IMR-90 (cell line): ENCODE measurements at regions not wholly inside any gene's neighbourhood (a gene's known extent, or its start where the extent isn't known, plus 50 kb on each side); places are given as distances from the start of the nearest gene placed in this dataset.

Experiments used
- ATAC-seq: fragments of 200-7000 bp; cut with Tn5 transposase; 2 replicates; pipeline ENCODE4 v1.9.1; 2020; ENCODE audit warnings: low read depth, mild to moderate bottlenecking, moderate library complexity
- BruUV-seq: library from RNA; stranded (reverse); fragments of 400-500 nt; replicated peaks from 2 replicates; lab custom pipeline; 2021; lab: Mats Ljungman, UMichigan
- CTCF ChIA-PET: fragments of 300-600 bp; formaldehyde crosslinking; extraction: SDS; loops from one replicate; lab custom pipeline; 2021; ENCODE audit warnings: antibody characterized with exemption; lab: Yijun Ruan, JAX
- POLR2A ChIA-PET: fragments of 300-600 bp; sonication (Branson Sonifier 250); formaldehyde crosslinking; loops from one replicate; lab custom pipeline; 2022; ENCODE audit warnings: antibody characterized with exemption; ENCODE audit not compliant: unreplicated experiment; lab: Charles Lee
- DNase-seq: peaks from one replicate; pipeline ENCODE4 v3.0.0; 2013
- H2AFZ ChIP-seq: replicated peaks from 2 replicates; pipeline ENCODE3; 2013; ENCODE audit warnings: low read length, mild to moderate bottlenecking; ENCODE audit not compliant: poor library complexity
- H2AK5ac ChIP-seq: 2 replicates; pipeline ENCODE4 v1.6.1; 2013; ENCODE audit warnings: low read depth, low read length, inconsistent platforms
- H2AK9ac ChIP-seq: replicated peaks from 2 replicates; pipeline ENCODE3; 2013; ENCODE audit warnings: mild to moderate bottlenecking, low read depth, low read length, moderate library complexity; ENCODE audit not compliant: poor library complexity
- H2BK120ac ChIP-seq: 2 replicates; pipeline ENCODE4 v1.6.1; 2013; ENCODE audit warnings: low read depth, low read length, inconsistent platforms
- H2BK15ac ChIP-seq: 3 replicates; pipeline ENCODE4 v1.6.1; 2013; ENCODE audit warnings: low read depth, low read length, inconsistent platforms
- H2BK20ac ChIP-seq: 2 replicates; pipeline ENCODE4 v1.6.1; 2013; ENCODE audit warnings: low read depth, mild to moderate bottlenecking, inconsistent platforms, low read length, moderate library complexity
- H2BK5ac ChIP-seq: 2 replicates; pipeline ENCODE4 v1.6.1; 2013; ENCODE audit warnings: mild to moderate bottlenecking, low read depth, low read length, inconsistent platforms; ENCODE audit not compliant: poor library complexity, severe bottlenecking
- H3K14ac ChIP-seq: replicated peaks from 2 replicates; pipeline ENCODE4 v1.6.1; 2013; ENCODE audit warnings: low read depth, low read length, inconsistent platforms
- H3K18ac ChIP-seq: 2 replicates; pipeline ENCODE4 v1.6.1; 2013; ENCODE audit warnings: low read depth, low read length, control low read depth
- H3K23ac ChIP-seq: 2 replicates; pipeline ENCODE4 v1.6.1; 2013; ENCODE audit warnings: low read depth, low read length, inconsistent platforms
- H3K27ac ChIP-seq: 2 replicates; pipeline ENCODE4 v1.5.1; 2013; ENCODE audit warnings: mild to moderate bottlenecking, control low read depth, low read length; ENCODE audit not compliant: insufficient read depth
- H3K27me3 ChIP-seq: 2 replicates; pipeline ENCODE4 v1.6.1; 2013; ENCODE audit warnings: low read length; ENCODE audit not compliant: control insufficient read depth, insufficient read depth
- H3K36me3 ChIP-seq: 2 replicates; pipeline ENCODE4 v1.6.1; 2013; ENCODE audit warnings: low read length, mixed read lengths; ENCODE audit not compliant: control insufficient read depth, insufficient read depth
- H3K4ac ChIP-seq: 2 replicates; pipeline ENCODE4 v1.6.1; 2013; ENCODE audit warnings: low read depth, low read length, inconsistent platforms
- H3K4me1 ChIP-seq: 2 replicates; pipeline ENCODE4 v1.6.1; 2013; ENCODE audit warnings: low read length, mixed read lengths; ENCODE audit not compliant: control insufficient read depth, insufficient read depth
- H3K4me2 ChIP-seq: 2 replicates; pipeline ENCODE4 v1.6.1; 2013; ENCODE audit warnings: low read depth, mild to moderate bottlenecking, control low read depth, low read length, moderate library complexity
- H3K4me3 ChIP-seq: 2 replicates; pipeline ENCODE4 v1.5.1; 2013; ENCODE audit warnings: low read depth, mild to moderate bottlenecking, control low read depth, low read length, moderate library complexity; ENCODE audit not compliant: insufficient read depth
- H3K56ac ChIP-seq: 2 replicates; pipeline ENCODE4 v1.6.1; 2013; ENCODE audit warnings: low read length, inconsistent platforms; ENCODE audit not compliant: insufficient read depth; ENCODE audit errors: extremely low read depth
- H3K79me1 ChIP-seq, 2 experiments: 2 replicates each; pipeline ENCODE4 v1.6.1; 2013; ENCODE audit warnings: low read length in 2 of 2, inconsistent platforms in 1 of 2, low read depth in 1 of 2
- H3K9ac ChIP-seq: 2 replicates; pipeline ENCODE4 v1.6.1; 2013; ENCODE audit warnings: low read depth, low read length, control low read depth
- H3K9me1 ChIP-seq: 2 replicates; pipeline ENCODE4 v1.6.1; 2013; ENCODE audit warnings: low read length, inconsistent platforms; ENCODE audit not compliant: insufficient read depth
- H3K9me3 ChIP-seq: 2 replicates; pipeline ENCODE4 v1.6.1; 2013; ENCODE audit warnings: low read length; ENCODE audit not compliant: control insufficient read depth, insufficient read depth
- H4K20me1 ChIP-seq: 2 replicates; pipeline ENCODE4 v1.6.1; 2013; ENCODE audit warnings: low read length, inconsistent platforms; ENCODE audit not compliant: insufficient read depth
- H4K5ac ChIP-seq: 2 replicates; pipeline ENCODE4 v1.6.1; 2013; ENCODE audit warnings: mild to moderate bottlenecking, low read depth, low read length, control low read depth
- H4K8ac ChIP-seq, 2 experiments: 2 replicates each; pipeline ENCODE4 v1.6.1; 2013; ENCODE audit warnings: low read depth in 2 of 2, low read length in 2 of 2, control low read depth in 1 of 2, inconsistent platforms in 1 of 2
- H4K91ac ChIP-seq: 2 replicates; pipeline ENCODE4 v1.6.1; 2013; ENCODE audit warnings: low read depth, low read length, inconsistent platforms; ENCODE audit not compliant: insufficient read depth
- BHLHE40 ChIP-seq: fragments of 150-350 bp; IDR thresholded peaks from 2 replicates; pipeline ENCODE4 v1.6.1; 2016; ENCODE audit warnings: mild to moderate bottlenecking, low read depth, low read length
- NFE2L2 ChIP-seq: fragments of 150-350 bp; IDR thresholded peaks from 2 replicates; pipeline ENCODE4 v1.6.1; 2016; ENCODE audit warnings: low read depth, mild to moderate bottlenecking, low read length
- RAD21 ChIP-seq: IDR thresholded peaks from 2 replicates; pipeline ENCODE4 v1.6.1; 2012; ENCODE audit warnings: low read length, improper control_type of control experiment
- RCOR1 ChIP-seq: IDR thresholded peaks from 2 replicates; pipeline ENCODE4 v1.6.1; 2012; ENCODE audit warnings: mild to moderate bottlenecking, low read length, improper control_type of control experiment; ENCODE audit not compliant: insufficient replicate concordance
- RFX5 ChIP-seq: IDR thresholded peaks from 2 replicates; pipeline ENCODE4 v1.8.0; 2012; ENCODE audit warnings: low read depth, mild to moderate bottlenecking, low read length, moderate library complexity
- SMC3 ChIP-seq: fragments of 150-350 bp; IDR thresholded peaks from 2 replicates; pipeline ENCODE4 v1.6.1; 2016; ENCODE audit warnings: low read depth, mild to moderate bottlenecking, antibody characterized with exemption, low read length, moderate library complexity
- WGBS, 2 experiments: methylation state at CpG; one replicate each; pipeline versions ENCODE4 v1.1.5 to v1.1.7; 2013; ENCODE audit warnings: missing lambda C conversion rate in 2 of 2; ENCODE audit not compliant: insufficient read length in 1 of 2; ENCODE audit errors: extremely low coverage in 2 of 2; 5-methylcytosine and 5-hydroxymethylcytosine counted together
- dilution Hi-C: fragments of 300-500 bp; cut with HindIII; formaldehyde crosslinking; loops from one replicate; pipeline ENCODE4 v1.14.3; 2018; ENCODE audit warnings: low sequenced_read_pairs; ENCODE audit not compliant: unreplicated experiment
- in situ Hi-C: fragments of 300-500 bp; cut with MboI; formaldehyde crosslinking; loops from 3 replicates; pipeline ENCODE4 v1.14.3; 2019; ENCODE audit warnings: low sequenced_read_pairs, inconsistent platforms, mixed read lengths
- intact Hi-C: fragments of 100-400 bp; cut with micrococcal nuclease; formaldehyde crosslinking; loops from 2 replicates; pipeline ENCODE4 v1.10.0; 2022
- TF ChIP-seq, protein P1 (sequence below): fragments of 150-350 bp; IDR thresholded peaks from 2 replicates; pipeline ENCODE4 v1.6.1; 2016; ENCODE audit warnings: low read depth, mild to moderate bottlenecking, low read length, moderate library complexity, borderline replicate concordance

GRCh38 chr6:112470950-112471349 lies 123.8 kb downstream of the RFPL4B start:
- WGBS, 2 experiments = no CpG with 5 or more reads among the region's 1 CpG
- H4K8ac ChIP-seq = no peak overlapping the region
- no peak overlapping the region for H2BK5ac ChIP-seq
- H2AFZ ChIP-seq = no peak overlapping the region
- ChIA-PET CTCF (no interaction called here), POLR2A (no interaction called here)
- DNase-seq = no peak
- no peak overlapping the region for H3K4me2 ChIP-seq
- H2AK5ac ChIP-seq = no peak overlapping the region
- no peaks in the 10 kb centered on the region for H3K79me1 ChIP-seq
- H3K23ac ChIP-seq = 0 out of 2 replicates have a peak overlapping the region, but pooled peaks have one; percentile 31
- H3K18ac ChIP-seq = peak overlapping the region; percentile 59; the same call in 1 of the 2 replicates
- ATAC-seq = no peak
- BruUV-seq = no TSS peak
- no peak overlapping the region for H3K56ac ChIP-seq
- 0 out of 2 replicates have a peak overlapping the region, but pooled peaks have one; percentile 45 for H3K14ac ChIP-seq
- H4K91ac ChIP-seq = no peak overlapping the region
- TF ChIP-seq RFX5 (no peak), SMC3 (no peak), RCOR1 (no peak), NFE2L2 (no peak), RAD21 (no peak), BHLHE40 (no peak)
- TF ChIP-seq, protein P1, sequence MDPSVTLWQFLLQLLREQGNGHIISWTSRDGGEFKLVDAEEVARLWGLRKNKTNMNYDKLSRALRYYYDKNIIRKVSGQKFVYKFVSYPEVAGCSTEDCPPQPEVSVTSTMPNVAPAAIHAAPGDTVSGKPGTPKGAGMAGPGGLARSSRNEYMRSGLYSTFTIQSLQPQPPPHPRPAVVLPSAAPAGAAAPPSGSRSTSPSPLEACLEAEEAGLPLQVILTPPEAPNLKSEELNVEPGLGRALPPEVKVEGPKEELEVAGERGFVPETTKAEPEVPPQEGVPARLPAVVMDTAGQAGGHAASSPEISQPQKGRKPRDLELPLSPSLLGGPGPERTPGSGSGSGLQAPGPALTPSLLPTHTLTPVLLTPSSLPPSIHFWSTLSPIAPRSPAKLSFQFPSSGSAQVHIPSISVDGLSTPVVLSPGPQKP = no peak
- H3K27me3 ChIP-seq = no peaks in the 10 kb centered on the region
- H3K9ac ChIP-seq = no peak overlapping the region
- in situ Hi-C loops (no loop called here), dilution Hi-C loops (no loop called here), intact Hi-C loops (no loop called here)
- peaks cover 11% of the 10 kb centered on the region for H3K4me1 ChIP-seq
- no peak overlapping the region for H3K4me3 ChIP-seq
- 0 out of 2 replicates have a peak overlapping the region, but pooled peaks have one; percentile 9 for H2BK120ac ChIP-seq
- H2BK15ac ChIP-seq = no peak overlapping the region
- H3K9me3 ChIP-seq = no peaks in the 10 kb centered on the region
- H3K4ac ChIP-seq = 0 out of 2 replicates have a peak overlapping the region, but pooled peaks have one; percentile 22
- no peak overlapping the region for H3K27ac ChIP-seq
- H3K36me3 ChIP-seq = no peaks in the 10 kb centered on the region
- H3K9me1 ChIP-seq = no peaks in the 10 kb centered on the region
- H2AK9ac ChIP-seq = no peak overlapping the region
- H4K20me1 ChIP-seq = no peaks in the 10 kb centered on the region
- 0 out of 2 replicates have a peak overlapping the region, but pooled peaks have one; percentile 49 for H2BK20ac ChIP-seq
- no peak overlapping the region for H4K5ac ChIP-seq
